Astrocyte of the cerebellum (primary cell): ENCODE measurements at regions not wholly inside any gene's neighbourhood (a gene's known extent, or its start where the extent isn't known, plus 50 kb on each side); places are given as distances from the start of the nearest gene placed in this dataset.

ENCODE experiments used
- DNase-seq: peaks from one replicate; pipeline ENCODE4 v3.0.0-alpha.2; 2011; ENCODE audit warnings: low read depth
- H3K4me3 ChIP-seq: 2 replicates; pipeline ENCODE4 v1.5.1; 2011; ENCODE audit warnings: mild to moderate bottlenecking, low read depth, low read length, moderate library complexity
- CTCF ChIP-seq: IDR thresholded peaks from 2 replicates; pipeline ENCODE4 v1.5.1; 2012; ENCODE audit warnings: low read length, low read depth, moderate library complexity, mild to moderate bottlenecking; ENCODE audit errors: missing control alignments
- in situ Hi-C: cut with HindIII; loops from 2 replicates; pipeline ENCODE4 v1.10.0; 2017; ENCODE audit warnings: low sequenced_read_pairs

GRCh38 chr15:94611656-94612055, 380.3 kb downstream of the MCTP2 start:
- DNase-seq: no peak
- H3K4me3 ChIP-seq: no peak overlapping the region
- in situ Hi-C loops: no loop called here
- no peak for TF ChIP-seq CTCF

GRCh38 chr15:94615688-94616087, 384.3 kb downstream of the MCTP2 start:
- no peak for TF ChIP-seq CTCF

GRCh38 chr15:94620632-94621031, 389.3 kb downstream of the MCTP2 start:
- in situ Hi-C loops: no loop called here
- no peak for DNase-seq
- no peak for TF ChIP-seq CTCF
- no peak overlapping the region for H3K4me3 ChIP-seq

More at GRCh38 chr15:94615688-94616087, 384.3 kb downstream of the MCTP2 start:
- DNase-seq: no peak
- no peak overlapping the region for H3K4me3 ChIP-seq
- in situ Hi-C loops: no loop called here

- in situ Hi-C loops: no loop called here
- H3K4me3 ChIP-seq: no peak overlapping the region
- no peak for DNase-seq
- no peak for TF ChIP-seq CTCF
These were observed 390.4 kb downstream of the MCTP2 start for GRCh38 chr15:94621736-94622135.

GRCh38 chr15:94626949-94627348, 395.6 kb downstream of the MCTP2 start:
- DNase-seq: no peak
- TF ChIP-seq CTCF: no peak
- H3K4me3 ChIP-seq: no peak overlapping the region
- in situ Hi-C loops: no loop called here

GRCh38 chr15:94631608-94632007, 400.2 kb downstream of the MCTP2 start:
- DNase-seq: no peak
- in situ Hi-C loops: no loop called here
- no peak overlapping the region for H3K4me3 ChIP-seq
- no peak for TF ChIP-seq CTCF

- no peak for DNase-seq
- no peak overlapping the region for H3K4me3 ChIP-seq
- TF ChIP-seq CTCF: no peak
- in situ Hi-C loops: no loop called here
These were observed 406.8 kb downstream of the MCTP2 start for GRCh38 chr15:94638183-94638582.
